ENCODE measurements at regions not wholly inside any gene's neighbourhood (a gene's known extent, or its start where the extent isn't known, plus 50 kb on each side); places are given as distances from the start of the nearest gene placed in this dataset.

DNA sequence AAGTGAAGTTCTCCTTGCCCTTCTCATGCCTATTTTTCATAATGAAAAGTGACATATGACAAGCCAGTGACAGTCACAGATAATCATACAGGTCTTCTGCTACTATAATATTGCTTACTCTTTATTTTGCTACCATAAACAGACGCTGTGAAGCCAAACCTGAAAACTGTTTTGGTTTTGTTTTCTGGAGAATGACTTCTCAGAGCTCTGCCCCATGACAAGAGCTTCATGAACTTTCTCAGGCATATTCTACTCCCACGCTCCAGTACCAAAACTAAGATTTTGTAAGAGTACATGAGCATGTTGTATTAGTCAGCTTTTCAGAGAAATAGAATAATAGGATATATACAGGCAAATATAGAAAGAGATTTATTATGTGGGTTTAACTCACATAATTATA is 64.3 kb upstream of the VTCN1 start:
- DNase-seq (ENCODE audit: low read depth in 1 of 2, low spot score in 2 of 2) (no peak), FAIRE-seq (no peak)
- no peaks in the 10 kb centered on the region for H3K79me1 ChIP-seq (ENCODE audit: low read depth, low read length)
- H3K4me1 ChIP-seq (replicated peaks in 1 of 4; ENCODE audit: control insufficient read depth in 3 of 4, insufficient read depth in 4 of 4, low read length in 3 of 4) = peaks cover 0 to 13% (median 8%) of the 10 kb centered on the region in 4 experiments; a peak in 4 of 7 replicates
- no peak overlapping the region for H3K23ac ChIP-seq (ENCODE audit: insufficient read length)
- H3K27me3 ChIP-seq (replicated peaks in 1 of 4; ENCODE audit: control insufficient read depth in 3 of 4, extremely low read depth in 1 of 4, insufficient read depth in 3 of 4, low read length in 3 of 4) = peaks cover 0 to 1% (median 0%) of the 10 kb centered on the region in 4 experiments; a peak in 1 of 7 replicates
- H3K9ac ChIP-seq (replicated peaks in 1 of 4; ENCODE audit: extremely low read depth in 1 of 4, low read depth in 3 of 4, low read length in 3 of 4) = no peak overlapping the region
- H3K56ac ChIP-seq (replicated peaks; ENCODE audit: insufficient read length, low read depth, low read length) = no peak overlapping the region
- no peak overlapping the region for H3K27ac ChIP-seq (ENCODE audit: low read depth, low read length)
- H3K23me2 ChIP-seq (ENCODE audit: low read depth, low read length) = no peaks in the 10 kb centered on the region
- no peak overlapping the region for H2BK20ac ChIP-seq (ENCODE audit: low read length)
- H3K14ac ChIP-seq (ENCODE audit: insufficient read length) = no peak overlapping the region
- H2BK5ac ChIP-seq (ENCODE audit: low read depth, low read length) = no peak overlapping the region
- H4K91ac ChIP-seq (replicated peaks; ENCODE audit: insufficient read length, low read length) = no peak overlapping the region
- no peak overlapping the region for H4K8ac ChIP-seq (ENCODE audit: extremely low read depth, insufficient read depth, low read length)
- no peak overlapping the region for H3K4me2 ChIP-seq (ENCODE audit: insufficient read depth in 1 of 2, low read depth in 2 of 2, low read length in 2 of 2)
- peaks cover 0 to 5% (median 0%) of the 10 kb centered on the region in 4 experiments; a peak in 1 of 8 replicates for H3K36me3 ChIP-seq (ENCODE audit: control insufficient read depth in 2 of 4, insufficient read depth in 4 of 4, low read length in 3 of 4)
- no peak overlapping the region for H2AFZ ChIP-seq (ENCODE audit: low read length)
- H2BK15ac ChIP-seq (ENCODE audit: low read length) = no peak overlapping the region
- H3K4ac ChIP-seq (replicated peaks; ENCODE audit: insufficient read length, low read depth, low read length) = no peak overlapping the region
- no peak overlapping the region for H3K18ac ChIP-seq (ENCODE audit: extremely low read depth, low read length)
- no peaks in the 10 kb centered on the region for H4K20me1 ChIP-seq (replicated peaks in 1 of 2; ENCODE audit: control insufficient read depth in 1 of 2, insufficient read depth in 2 of 2, low read length in 2 of 2)
- CTCF ChIA-PET (ENCODE audit: partially characterized antibody) = interaction anchor here (0.6 to 2.2 kb wide), 7 partner anchors 10 to 202 kb away, joined by 3 to 15 read pairs (median 3); no protein-coding TSS in a partner anchor
- H3K9me3 ChIP-seq (ENCODE audit: insufficient read depth in 2 of 2, low read depth in 1 of 2, low read length in 1 of 2) = peaks cover 11 to 13% of the 10 kb centered on the region in 2 experiments; a peak in 3 of 4 replicates
- no peak overlapping the region for H3K4me3 ChIP-seq (ENCODE audit: extremely low read depth in 1 of 4, insufficient read depth in 2 of 4, low read depth in 3 of 4, low read length in 4 of 4)
- H2AK5ac ChIP-seq (ENCODE audit: low read depth, low read length) = no peak overlapping the region
- H3K79me2 ChIP-seq (ENCODE audit: control insufficient read depth in 1 of 2, insufficient read depth in 2 of 2, low read length in 2 of 2) = no peaks in the 10 kb centered on the region
- WGBS, 2 experiments (ENCODE audit: extremely low coverage in 1 of 2, insufficient coverage in 1 of 2, insufficient read length in 1 of 2, insufficient replicate concordance in 2 of 2, low coverage in 1 of 2, low lambda C conversion rate in 2 of 2, missing lambda C conversion rate in 1 of 2) = 91% methylated on average over 2 of the region's 2 CpGs; no CpG with 5 or more reads in 1 of the 2 experiments
- no peak overlapping the region for H2BK120ac ChIP-seq (replicated peaks; ENCODE audit: low read depth, low read length)
- POLR2A ChIA-PET (ENCODE audit: partially characterized antibody) = interaction anchor here (1.3 kb wide), 1 partner anchor 153 kb away, joined by 3 read pairs; no protein-coding TSS in a partner anchor
- no peak overlapping the region for H4K5ac ChIP-seq (ENCODE audit: insufficient read length, low read depth, low read length)
- H2BK12ac ChIP-seq (ENCODE audit: low read depth, low read length) = no peak overlapping the region
- TF ChIP-seq HDAC6 (IDR thresholded peaks at IDR 0.05; ENCODE audit: low read depth, low read length) = no peak
- no peak for TF ChIP-seq KDM1A (IDR thresholded peaks at IDR 0.05; ENCODE audit: borderline replicate concordance, low read length)
- no peak for TF ChIP-seq SAP30 (IDR thresholded peaks at IDR 0.05; ENCODE audit: insufficient read depth, insufficient replicate concordance, low read length)
- no peak for TF ChIP-seq EGR1 (IDR thresholded peaks at IDR 0.05; ENCODE audit: borderline replicate concordance, low read depth, low read length)
- TF ChIP-seq RAD21 (IDR thresholded peaks at IDR 0.05 in 1 of 2, conservative IDR thresholded peaks at IDR 0.05 in 1 of 2; ENCODE audit: low read depth in 2 of 2, low read length in 2 of 2) = no peak
- no peak for TF ChIP-seq POU5F1 (IDR thresholded peaks at IDR 0.05; ENCODE audit: low read depth, low read length)
- no peak for TF ChIP-seq KDM4A (IDR thresholded peaks at IDR 0.05; ENCODE audit: low read depth, low read length, severe bottlenecking)
- no peak for TF ChIP-seq SIRT6 (IDR thresholded peaks at IDR 0.05; ENCODE audit: low read length)
- no peak for TF ChIP-seq CBX8 (IDR thresholded peaks at IDR 0.05; ENCODE audit: borderline replicate concordance, low read depth, low read length)
- no peak for TF ChIP-seq RNF2 (IDR thresholded peaks at IDR 0.05; ENCODE audit: borderline replicate concordance, low read depth, low read length, missing control alignments, poor library complexity, severe bottlenecking)
- no peak for TF ChIP-seq PHF8 (conservative IDR thresholded peaks at IDR 0.05; ENCODE audit: low read depth, low read length)
- no peak for TF ChIP-seq YY1 (IDR thresholded peaks at IDR 0.05; ENCODE audit: low read depth, low read length)
- no peak for TF ChIP-seq TEAD4 (IDR thresholded peaks at IDR 0.05; ENCODE audit: low read depth, low read length)
- no peak for TF ChIP-seq POLR2A (IDR thresholded peaks at IDR 0.05; ENCODE audit: control extremely low read depth in 1 of 2, low read depth in 2 of 2, low read length in 2 of 2)
- no peak for TF ChIP-seq CHD2 (IDR thresholded peaks at IDR 0.05; ENCODE audit: low read length)
